HG03442 (cell line): ENCODE measurements at regions not wholly inside any gene's neighbourhood (a gene's known extent, or its start where the extent isn't known, plus 50 kb on each side); places are given as distances from the start of the nearest gene placed in this dataset.

Experiments
- ATAC-seq: cut with Tn5 transposase; IDR thresholded peaks from one replicate; pipeline ENCODE4 v1.9.1; 2021; ENCODE audit warnings: mild to moderate bottlenecking, moderate library complexity; ENCODE audit not compliant: unreplicated experiment

DNA sequence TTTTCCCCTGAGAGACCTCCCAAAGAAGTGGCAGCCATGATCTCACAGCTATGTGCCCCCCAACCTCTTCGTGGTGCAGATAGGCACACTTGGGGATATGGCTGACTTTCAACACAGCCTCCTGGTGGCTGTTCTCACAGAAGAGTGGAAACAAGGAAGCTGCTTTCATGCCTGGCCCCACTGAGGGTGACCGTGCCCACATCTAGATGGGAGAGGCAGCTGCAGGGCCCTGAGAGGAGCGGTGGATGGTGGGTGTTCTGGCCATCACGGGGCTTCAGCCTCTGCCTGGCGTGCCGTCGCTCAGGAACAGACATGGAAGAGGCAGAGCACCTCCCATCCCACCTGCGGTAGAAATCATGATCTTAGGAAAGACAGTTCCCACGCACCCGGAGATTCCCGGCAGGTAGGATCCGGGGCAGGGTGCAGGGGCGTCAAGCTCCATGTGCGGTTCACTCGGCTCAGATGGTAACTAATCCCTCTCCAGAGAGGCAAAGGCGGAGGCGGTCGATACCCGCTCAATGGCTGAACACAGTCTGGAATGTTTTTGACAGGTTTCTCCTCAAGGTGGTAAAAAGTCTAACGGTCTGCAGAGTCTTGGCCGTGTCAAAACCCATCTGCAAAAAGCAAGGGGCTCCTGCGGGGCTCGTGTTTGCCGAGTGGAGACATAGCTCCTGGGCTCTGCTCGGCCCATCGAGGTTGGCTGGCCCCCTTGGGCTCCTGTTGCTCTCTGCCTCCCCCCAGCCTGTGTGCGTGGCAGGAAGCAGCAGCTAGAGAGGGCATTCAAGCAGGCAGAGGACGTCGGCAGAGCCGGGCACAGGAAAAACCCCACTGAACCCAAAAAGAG is 225.2 kb upstream of the RTL1 start:
- no peak for ATAC-seq

DNA sequence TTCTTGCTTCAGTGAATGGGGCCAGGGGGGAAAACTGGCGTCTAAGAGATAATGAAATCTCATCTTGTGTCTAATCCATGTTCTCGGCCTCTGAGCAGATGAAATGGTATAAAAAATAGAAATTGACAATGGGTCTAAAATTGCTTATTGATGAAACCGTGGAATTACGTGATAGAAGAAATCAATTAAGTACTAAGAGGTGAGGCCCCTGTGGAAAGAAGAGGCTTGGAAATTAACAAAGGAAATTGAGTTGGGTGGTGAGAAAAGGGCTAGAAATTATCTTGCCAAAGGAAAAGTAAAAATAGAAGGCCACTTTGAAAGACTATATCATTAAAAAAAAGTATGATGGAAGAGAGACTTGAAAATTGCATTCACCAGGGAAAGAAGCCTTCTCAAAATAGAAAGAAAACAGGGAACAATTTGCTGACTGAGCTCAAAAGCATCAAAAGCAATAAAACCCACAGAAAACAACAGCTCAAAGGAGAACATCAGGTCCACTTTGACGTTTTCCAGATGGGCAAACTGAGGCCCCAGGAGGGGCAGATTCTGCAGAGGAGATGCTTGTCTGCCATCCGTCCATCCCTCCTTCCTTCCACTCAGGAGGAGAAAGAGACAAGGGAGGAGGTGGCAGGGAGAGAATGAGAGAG is 226.1 kb upstream of the RTL1 start:
- ATAC-seq: no peak

DNA sequence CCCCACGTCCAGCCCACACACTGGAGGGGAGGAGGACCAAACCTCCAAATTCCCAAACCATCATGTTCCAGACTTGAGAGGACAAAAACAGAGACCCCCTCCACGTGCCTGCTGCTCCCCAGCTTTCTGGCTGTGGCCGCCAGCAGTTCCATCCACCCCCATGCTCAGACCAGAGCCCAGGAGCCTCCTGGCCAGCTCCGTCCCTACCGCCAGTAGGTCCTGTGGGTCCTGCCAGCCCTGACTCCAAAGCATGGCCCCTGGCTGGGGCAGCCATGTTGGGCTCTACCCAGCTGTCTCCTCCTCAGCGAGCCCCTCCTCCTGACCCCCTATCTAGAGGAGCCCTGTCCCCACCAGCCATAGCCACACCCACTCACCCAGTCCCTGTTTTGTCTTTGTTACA is 227.3 kb upstream of the RTL1 start:
- ATAC-seq: no peak

DNA sequence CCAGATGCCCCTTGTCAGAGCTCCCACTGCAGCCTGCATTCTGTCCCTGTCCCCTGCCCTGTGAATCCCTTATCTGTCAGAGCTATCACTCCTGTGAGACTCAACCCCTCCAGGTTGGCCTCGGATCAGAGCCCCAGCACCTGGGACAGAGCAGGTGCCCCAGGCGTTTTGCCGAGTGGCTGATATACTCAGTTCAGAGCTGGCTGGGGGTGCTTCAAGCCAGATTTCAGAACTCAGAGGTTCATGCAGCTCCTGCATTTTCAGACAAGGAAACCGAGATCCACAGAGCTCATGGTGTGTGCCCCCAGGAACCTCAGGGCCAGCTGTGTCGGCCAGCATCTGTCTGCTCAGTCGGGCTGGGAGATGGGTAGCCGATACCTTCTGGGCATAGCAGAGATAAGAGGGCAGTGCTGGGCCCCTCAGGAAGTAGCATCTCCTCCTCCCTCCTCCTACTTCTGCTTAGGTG is 228.0 kb upstream of the RTL1 start:
- no peak for ATAC-seq

DNA sequence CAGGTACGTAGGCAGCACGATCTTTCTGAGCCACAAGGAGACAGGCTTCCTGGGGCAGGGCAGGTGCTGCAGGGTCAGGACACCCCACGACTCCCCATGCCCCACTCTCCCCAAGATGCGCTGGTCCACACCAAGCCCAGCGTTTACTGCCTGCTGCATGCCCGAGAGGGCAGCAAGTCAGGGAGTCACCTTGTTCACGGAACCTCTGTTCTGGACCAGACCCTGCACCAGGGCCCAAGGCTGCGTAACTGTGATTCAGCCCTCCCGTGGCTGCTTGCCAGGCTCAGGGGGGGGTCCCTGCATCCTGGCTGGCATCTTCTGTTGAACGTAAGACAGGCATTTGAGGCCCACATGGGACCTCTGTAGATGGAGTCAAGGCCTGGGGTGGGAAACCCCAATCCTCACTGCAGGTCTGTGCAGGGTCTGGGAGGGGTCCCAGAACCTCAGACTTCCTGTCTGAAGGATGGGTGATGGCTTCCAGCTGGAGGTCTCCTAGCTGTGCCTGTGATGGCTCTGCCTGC is 228.6 kb upstream of the RTL1 start:
- no peak for ATAC-seq

DNA sequence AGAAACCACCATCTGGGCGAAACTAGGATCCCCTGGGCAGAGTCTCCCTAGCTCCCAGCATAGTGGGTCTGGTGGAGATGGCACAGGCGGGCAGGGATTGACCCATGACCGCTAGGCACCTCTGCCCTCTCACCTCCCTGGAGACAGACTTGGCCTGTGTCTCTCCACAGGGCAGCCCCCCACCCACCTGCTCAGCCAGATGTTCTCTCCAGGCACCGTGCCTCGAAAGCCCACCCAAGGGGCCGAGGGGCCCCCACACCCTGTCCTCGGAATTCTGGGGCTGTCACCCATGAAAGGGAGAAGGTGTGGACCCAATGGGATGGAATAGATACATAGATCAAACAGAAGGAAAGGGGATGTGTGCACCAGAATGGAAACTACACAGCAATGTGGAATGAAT is 229.1 kb upstream of the RTL1 start:
- ATAC-seq: no peak

DNA sequence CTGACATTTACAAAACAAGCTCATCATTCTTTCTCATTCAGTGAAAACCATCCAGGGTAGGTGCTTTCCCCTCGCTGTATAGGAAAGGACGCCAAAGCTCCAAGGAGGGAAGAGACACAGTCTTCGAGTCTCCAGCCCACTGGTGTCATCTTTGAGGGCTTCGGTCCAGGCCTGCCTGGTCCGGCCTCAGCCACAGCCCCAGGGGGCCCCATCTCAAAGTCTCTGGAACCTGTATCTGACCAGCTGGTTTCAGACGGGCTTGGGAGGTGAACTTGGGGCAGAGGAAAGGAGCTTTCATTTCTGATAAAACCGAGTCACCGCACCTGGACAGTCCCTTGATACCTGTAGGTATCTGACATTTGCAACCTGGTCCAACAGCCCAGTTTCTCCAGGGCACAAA is 229.5 kb upstream of the RTL1 start:
- ATAC-seq: no peak

DNA sequence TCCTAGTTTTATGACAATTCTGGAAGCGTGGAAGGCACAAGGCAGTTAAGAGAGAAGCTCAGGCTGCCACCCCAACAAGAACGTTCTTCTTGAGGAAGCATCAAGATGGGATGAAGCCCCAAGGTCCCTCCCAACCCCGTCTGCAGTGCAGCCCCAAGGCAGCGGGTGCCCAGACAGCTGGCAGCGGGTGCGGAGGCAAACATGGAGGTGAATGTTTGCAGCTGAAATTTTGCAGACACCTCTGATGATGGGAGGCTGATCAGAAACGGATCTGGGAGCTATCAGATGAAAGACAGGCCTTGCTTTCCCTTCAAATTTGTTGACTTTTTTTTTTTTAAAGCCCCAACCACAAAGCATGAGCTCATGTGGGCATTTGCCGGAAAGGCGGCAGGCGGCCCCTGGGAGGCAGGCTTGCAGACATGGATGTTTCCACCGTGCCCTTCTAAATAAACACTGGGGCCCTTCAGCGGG is 230.7 kb upstream of the RTL1 start:
- ATAC-seq: no peak

DNA sequence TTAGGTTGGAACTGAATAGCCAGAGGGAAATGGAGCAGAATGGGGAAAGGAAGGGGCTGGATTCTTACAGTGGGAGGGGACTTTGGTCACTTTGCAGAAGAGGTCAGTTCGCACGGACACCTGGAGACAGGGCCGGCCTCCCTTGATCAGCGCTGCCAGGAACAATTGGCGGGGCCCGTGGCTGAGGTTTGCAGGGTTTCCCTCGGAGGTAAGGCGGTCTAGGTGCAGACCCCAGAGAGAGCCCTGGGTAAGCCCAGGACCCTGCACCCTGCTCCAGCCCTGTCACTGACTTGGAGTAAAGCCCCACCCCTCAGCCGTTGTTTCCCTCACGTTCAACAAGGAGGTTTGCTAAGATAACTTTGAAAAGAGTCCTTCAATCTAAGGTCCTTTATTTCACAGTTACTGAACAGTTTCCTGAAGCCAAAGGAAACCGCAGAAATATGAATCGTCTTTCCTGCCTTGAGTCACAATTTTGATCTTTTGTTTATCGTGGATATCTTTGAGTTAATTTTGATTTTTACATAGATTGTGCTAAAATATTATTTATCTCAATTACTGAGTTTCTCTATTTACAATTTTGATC is 231.4 kb upstream of the RTL1 start:
- no peak for ATAC-seq

DNA sequence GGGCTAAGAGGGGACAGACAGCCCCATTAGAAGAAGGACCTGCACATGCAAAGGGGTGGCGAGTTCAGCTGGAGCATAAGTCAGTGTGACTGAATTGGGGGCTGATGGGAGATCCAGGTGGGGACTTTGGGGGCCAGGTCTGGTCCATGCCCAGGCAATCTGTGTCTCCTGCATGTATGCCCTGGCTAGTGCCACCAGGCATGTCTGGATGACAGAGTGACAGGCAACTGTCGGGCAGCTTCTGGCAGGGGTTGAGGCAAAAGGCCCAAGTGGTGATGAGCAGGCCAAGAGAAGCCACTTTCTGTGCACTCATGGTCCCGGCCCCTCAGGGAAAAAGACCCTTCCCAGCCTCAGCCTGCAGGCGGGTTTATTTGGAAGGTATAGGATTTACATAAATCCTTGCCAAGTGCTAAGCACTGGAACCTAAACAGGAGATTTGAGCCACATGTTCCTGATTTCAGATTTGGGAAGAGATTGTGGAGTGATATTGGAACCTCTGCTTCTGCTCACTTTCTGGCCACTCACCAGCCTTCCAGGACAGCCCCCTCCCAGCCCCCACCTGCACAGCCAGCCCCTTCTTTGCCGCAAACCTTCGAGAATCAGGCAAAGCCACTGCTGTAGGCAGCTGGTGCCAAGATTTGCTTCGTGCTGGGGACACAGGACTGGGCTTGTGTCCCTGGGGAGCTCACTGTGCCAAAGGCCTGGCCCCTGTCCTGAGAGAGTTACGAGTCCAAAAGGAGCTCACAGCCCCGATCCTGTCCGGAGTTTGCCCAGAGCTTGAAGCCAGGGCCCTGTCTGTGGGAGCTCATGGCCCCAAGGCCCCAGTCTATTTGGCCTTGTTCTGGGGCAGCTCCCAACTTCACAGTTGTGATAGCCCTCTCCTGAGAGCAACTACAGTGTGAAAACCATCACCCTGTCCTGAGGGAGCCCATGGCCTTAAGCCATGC is 232.5 kb upstream of the RTL1 start:
- no peak for ATAC-seq

DNA sequence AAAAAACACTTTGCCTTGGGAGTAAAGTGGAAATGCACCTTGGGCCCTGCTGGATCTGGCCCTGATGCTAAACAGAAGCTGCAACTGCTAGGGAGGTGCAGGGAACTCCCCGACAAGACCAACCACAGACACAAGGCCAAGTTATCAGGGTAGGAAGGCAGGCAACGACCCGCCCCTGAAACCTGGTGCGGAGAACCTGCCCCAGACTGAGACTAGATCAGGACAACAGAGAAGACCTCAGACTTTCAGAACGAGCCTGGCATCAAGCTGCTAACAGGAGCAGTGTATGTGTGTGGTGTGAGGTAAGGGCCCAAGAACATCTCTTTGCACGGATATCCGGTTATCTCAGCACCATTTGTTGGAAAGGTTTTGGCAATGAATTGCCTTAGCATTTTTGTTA is 233.7 kb upstream of the RTL1 start:
- ATAC-seq: no peak

DNA sequence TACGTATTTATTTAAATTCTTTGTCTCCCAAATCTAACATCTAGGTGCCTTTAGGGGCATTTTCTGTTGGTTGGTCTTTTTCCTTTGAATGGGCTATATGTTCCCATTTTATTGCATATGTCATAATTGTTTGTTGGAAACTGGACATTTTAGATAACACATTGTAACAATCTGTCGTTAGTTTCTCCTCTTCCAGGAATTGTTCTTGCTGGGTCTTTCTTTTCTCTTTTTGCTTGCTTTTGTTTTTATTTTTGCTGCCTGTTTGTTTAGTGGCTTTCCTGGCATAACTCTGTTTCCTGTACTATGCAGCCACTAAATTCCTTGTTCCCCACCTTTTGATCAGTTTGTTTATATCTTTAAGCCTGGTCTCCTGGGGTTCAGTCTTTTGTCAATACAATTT is 244.3 kb upstream of the RTL1 start:
- no peak for ATAC-seq

DNA sequence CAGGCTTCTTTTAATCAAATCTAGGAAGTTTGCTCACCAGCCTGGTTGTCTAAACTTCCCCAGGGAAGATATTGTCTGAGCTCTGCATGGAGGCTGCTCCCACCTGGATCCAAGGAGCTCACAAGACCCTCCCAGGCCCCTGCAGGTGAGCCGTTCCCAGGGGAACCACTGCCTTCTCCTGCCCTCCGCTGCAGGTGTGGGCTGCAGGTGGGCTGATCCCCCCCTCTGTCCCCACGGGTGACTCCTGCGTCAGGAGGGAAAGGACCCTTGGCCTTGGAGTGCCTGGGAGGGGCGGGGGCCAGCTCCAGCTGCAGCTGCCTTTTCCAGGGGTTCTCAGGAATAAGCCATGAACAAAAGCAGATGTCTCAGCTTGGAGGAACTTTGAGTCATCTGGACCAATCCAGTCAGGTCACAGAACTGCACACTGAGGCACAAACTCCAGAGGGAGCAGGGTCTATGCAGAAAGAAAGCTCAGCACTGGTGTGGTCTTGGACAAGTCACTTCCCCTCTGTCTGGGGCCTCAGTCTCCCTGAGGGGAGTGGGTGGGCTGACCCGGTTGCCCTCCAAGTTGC is 246.6 kb upstream of the RTL1 start:
- no peak for ATAC-seq

DNA sequence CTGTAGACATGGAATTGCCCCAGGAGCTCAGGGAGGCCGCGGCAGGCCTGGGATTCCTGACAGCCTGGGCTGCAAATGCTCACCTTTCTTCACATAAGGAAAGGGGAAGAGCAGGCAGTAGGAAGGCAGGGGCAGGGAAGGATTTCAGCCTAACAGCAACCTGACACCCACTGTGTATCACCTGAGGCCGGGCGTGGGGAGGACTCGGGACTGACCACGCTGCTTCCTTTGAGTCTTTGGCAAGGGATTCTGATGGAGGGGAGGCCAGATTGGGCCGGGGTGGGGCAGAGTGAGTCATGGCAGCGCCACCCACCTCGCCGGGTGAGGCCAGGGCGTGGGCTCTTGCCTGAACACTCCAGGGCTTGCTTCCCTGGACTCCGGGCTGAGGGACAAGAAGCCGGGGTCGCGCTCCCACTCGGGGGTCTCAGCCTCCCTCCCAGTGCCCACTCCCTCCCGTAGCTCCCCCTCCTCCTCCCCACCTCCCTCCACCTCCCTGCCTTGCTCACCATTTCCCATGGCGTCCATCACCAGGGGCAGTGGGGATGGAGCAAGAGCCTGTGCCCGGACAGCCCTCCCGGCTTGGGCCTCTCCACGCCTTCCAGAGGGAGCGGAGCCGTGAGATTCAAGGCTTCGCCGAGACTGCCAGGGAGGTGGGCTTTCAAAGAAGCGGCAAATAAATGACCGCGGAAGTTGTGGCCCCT is 247.9 kb upstream of the RTL1 start:
- no peak for ATAC-seq

DNA sequence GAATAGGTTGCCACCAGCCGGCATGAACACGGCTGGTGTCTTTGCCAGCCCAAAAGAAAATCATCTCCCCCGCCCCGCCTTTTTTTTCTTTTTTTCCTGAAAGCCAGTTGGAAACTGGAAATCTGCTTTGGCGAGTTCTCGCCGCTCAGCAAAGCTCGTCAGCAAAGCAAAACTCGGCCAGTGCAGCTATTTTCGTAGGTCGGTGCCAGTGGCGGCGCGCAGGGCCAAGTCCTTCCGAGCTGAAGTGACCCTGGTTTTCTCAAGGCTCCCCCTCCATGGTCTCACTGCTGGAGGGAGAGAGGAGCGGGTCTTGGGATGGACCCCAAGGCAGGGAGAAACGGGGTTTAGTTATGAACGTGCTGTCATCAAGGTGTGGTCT is 248.4 kb upstream of the RTL1 start:
- no peak for ATAC-seq

DNA sequence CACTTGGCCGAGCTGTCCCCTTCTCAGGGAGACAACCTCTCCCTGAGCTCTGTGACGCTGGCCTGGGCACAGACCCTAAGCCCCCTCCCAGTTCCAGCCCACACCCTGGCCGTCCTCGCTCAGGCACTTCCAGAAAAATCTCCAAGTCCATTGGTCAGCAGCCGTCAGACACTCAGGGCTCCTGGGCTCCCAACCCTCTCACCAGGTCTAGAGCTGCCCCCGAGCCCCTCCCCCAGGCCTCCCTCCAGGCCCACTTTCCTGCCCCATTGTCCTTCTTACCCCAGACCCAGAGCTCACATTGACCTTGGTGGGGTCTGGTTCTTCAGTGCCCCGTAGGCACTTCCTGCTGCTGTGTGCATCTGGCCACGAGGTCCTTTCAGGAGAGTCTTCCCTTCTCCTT is 249.3 kb upstream of the RTL1 start:
- ATAC-seq: no peak

DNA sequence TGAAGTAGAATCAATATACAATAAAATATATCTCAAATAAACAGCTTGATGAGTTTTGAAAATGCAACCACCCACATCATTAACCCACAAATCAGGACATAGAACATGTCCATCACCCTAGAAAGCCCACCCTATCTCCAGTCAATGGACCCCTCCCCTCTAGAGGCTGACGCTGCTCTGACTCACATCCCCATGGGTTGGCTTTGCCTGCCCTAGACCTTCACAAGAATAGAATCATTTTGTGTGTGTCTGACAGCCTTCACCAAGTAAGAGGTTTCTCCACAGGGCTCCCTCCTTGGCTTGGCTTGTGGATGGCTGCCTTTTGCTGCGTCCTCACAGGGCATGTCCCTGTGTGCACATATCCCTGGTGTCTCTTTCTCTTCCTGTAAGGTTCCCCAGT is 250.2 kb upstream of the RTL1 start:
- ATAC-seq: no peak

DNA sequence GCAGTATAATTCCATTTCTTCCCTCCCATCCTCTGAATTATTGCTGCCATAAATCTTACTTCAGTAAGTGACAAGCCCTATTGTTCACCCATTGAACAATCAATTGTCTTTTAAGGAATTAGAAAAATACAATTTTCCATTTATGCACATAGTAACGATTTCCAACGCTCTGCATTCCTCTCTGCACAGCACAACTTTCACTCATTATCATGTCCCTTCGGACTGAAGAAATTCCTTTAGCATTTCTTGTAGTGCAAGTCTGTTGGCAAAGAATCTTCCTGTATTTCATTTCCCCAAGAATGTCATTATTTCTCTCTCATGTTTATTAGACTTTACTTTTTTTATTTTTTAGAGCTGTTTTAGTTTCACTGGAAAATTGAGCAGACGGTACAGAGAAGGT is 252.1 kb upstream of the RTL1 start:
- no peak for ATAC-seq

DNA sequence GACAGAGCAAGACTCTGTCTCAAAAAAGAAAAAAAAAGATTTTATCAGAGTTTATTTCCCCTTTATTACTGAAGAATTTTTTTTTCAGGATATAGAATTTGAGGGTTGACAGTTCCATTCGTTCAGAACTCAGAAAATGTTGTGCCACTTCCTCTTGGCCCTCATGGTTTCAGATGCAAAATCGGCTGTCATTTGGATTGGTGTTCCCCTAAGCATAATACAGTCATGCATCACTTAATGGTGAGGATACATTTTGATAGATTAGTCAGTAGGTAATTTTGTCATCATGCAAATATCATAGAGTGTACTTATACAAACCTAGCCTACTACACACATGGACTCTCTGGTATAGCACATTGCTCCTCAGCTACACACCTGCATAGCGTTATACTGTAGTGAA is 263.9 kb upstream of the RTL1 start:
- no peak for ATAC-seq

DNA sequence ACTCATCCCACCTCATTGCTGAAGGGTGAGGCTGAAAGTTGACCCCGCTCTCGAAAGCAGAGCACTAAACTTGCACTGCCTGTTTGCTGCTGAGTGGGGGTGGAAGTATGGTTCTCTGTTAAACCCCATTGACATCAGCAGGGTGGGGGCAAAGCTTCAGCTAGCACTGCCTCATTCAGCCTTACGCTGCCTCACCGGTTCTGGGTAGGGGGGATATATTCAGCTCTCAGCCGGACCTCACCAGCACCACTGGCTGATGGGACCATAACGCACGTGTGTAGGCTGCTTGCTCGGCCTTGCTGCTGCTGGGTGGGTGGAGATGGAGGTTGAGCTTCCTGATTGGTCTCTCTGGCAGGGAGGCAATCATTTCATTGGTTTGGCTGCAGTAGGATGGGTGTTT is 265.7 kb upstream of the RTL1 start:
- no peak for ATAC-seq
